Transverse colon (tissue), 4 donors: ENCODE measurements at regions not wholly inside any gene's neighbourhood (a gene's known extent, or its start where the extent isn't known, plus 50 kb on each side); places are given as distances from the start of the nearest gene placed in this dataset.

Experiments
- DNase-seq: peaks from one replicate; pipeline ENCODE4 v3.0.0-alpha.2; 2019
- H3K27ac ChIP-seq, 4 donors: fragments of 200-600 bp; sonication (generic); 2 replicates each; pipeline ENCODE4 v1.5.1; 2016 to 2018; ENCODE audit warnings: inconsistent platforms in 4 of 4
- H3K27me3 ChIP-seq: fragments of 200-600 bp; sonication (generic); 2 replicates; pipeline ENCODE4 v1.5.1; 2017; ENCODE audit warnings: inconsistent platforms
- H3K36me3 ChIP-seq, 4 donors: fragments of 200-600 bp; sonication (generic); 2 replicates each; pipeline ENCODE4 v1.5.1; 2017 to 2019; ENCODE audit warnings: inconsistent platforms in 4 of 4
- H3K4me1 ChIP-seq, 4 donors: fragments of 200-600 bp; sonication (generic); 2 replicates each; pipeline ENCODE4 v1.5.1; 2017 to 2020; ENCODE audit warnings: inconsistent platforms in 4 of 4
- H3K4me3 ChIP-seq, 4 donors: fragments of 200-600 bp; sonication (generic); 1 replicate in 1 of 4; 2 replicates in 3 of 4; pipeline versions ENCODE4 v1.5.1 to v1.6.1; 2017 to 2019; ENCODE audit warnings: inconsistent platforms in 4 of 4
- H3K9me3 ChIP-seq, 2 donors: fragments of 200-600 bp; sonication (generic); 2 replicates each; pipeline ENCODE4 v1.5.1; 2017 to 2019; ENCODE audit warnings: inconsistent platforms in 2 of 2
- CTCF ChIP-seq, 5 experiments: fragments of 200-600 bp in 3 of 5; fragments of 450-650 bp in 2 of 5; sonication (generic) in 3 of 5; IDR thresholded peaks; 1 replicate in 2 of 5; 2 replicates in 3 of 5; pipeline ENCODE4 v1.5.1; 2016 to 2017; ENCODE audit warnings: antibody characterized with exemption in 5 of 5, inconsistent platforms in 3 of 5, mild to moderate bottlenecking in 2 of 5, moderate library complexity in 1 of 5
- EP300 ChIP-seq: sonication (generic); formaldehyde crosslinking; IDR thresholded peaks from one replicate; pipeline ENCODE4 v1.6.1; 2017; ENCODE audit warnings: antibody characterized with exemption, low read depth
- POLR2A ChIP-seq: fragments of 450-650 bp; IDR thresholded peaks from one replicate; pipeline ENCODE4 v1.6.1; 2016; ENCODE audit warnings: antibody characterized with exemption, mild to moderate bottlenecking, moderate library complexity
- POLR2AphosphoS5 ChIP-seq, 3 donors: sonication (generic); formaldehyde crosslinking; IDR thresholded peaks; one replicate each; pipeline ENCODE4 v1.6.1; 2016; ENCODE audit warnings: antibody characterized with exemption in 3 of 3
- WGBS, 2 donors: methylation state at CpG; one replicate each; pipeline ENCODE4 v1.1.5; 2018; ENCODE audit warnings: low coverage in 1 of 2; 5-methylcytosine and 5-hydroxymethylcytosine counted together
- in situ Hi-C, 4 donors: fragments of 200-750 bp; cut with MboI; loops; one replicate each; pipeline versions ENCODE4 v1.15.0 to v1.15.1; 2017; ENCODE audit warnings: low sequenced_read_pairs in 3 of 4, low pct_ligation_motif_present in 1 of 4, low pct_unique_long_range_greater_than_20kb in 1 of 4
- intact Hi-C: fragments of 100-400 bp; cut with DNase I; formaldehyde crosslinking; loops from one replicate; pipeline ENCODE4 v1.15.1; 2023; ENCODE audit warnings: low total_unique reads

GRCh38 chr2:209358992-209359391 is 64.9 kb upstream of the MAP2 start:
- no peak for TF ChIP-seq EP300
- no peak for TF ChIP-seq POLR2AphosphoS5 (IDR thresholded peaks at IDR 0.05)
- TF ChIP-seq CTCF (IDR thresholded peaks at IDR 0.05), result no peak
- TF ChIP-seq POLR2A, result no peak
- H3K36me3 ChIP-seq, result no peaks in the 10 kb centered on the region
- DNase-seq, result no peak
- in situ Hi-C loops (no loop called here), intact Hi-C loops (no loop called here)
- no peak overlapping the region for H3K4me3 ChIP-seq
- no peaks in the 10 kb centered on the region for H3K9me3 ChIP-seq
- no peak overlapping the region for H3K27ac ChIP-seq
- 68 to 81% methylated on average over 2 of the region's 2 CpGs for WGBS, 2 donors
- H3K27me3 ChIP-seq, result no peaks in the 10 kb centered on the region
- no peaks in the 10 kb centered on the region for H3K4me1 ChIP-seq

- Histone ChIP-seq H3K27me3 (no peaks in the 10 kb centered on the region), H3K4me3 (no peak overlapping the region), H3K36me3 (no peaks in the 10 kb centered on the region), H3K27ac (no peak overlapping the region), H3K9me3 (no peaks in the 10 kb centered on the region), H3K4me1 (no peaks in the 10 kb centered on the region)
- in situ Hi-C loops (no loop called here), intact Hi-C loops (no loop called here)
- DNase-seq, result no peak
- 90 to 100% methylated on average over 1 of the region's 1 CpG for WGBS, 2 donors
- TF ChIP-seq CTCF (IDR thresholded peaks at IDR 0.05) (no peak), POLR2AphosphoS5 (IDR thresholded peaks at IDR 0.05) (no peak), EP300 (no peak), POLR2A (no peak)
These were observed 56.6 kb upstream of the MAP2 start for GRCh38 chr2:209367075-209367747.

GRCh38 chr2:209368406-209368805 is 55.4 kb upstream of the MAP2 start:
- Histone ChIP-seq H3K36me3 (no peaks in the 10 kb centered on the region), H3K27ac (no peak overlapping the region), H3K4me1 (no peaks in the 10 kb centered on the region), H3K4me3 (no peak overlapping the region), H3K27me3 (no peaks in the 10 kb centered on the region), H3K9me3 (no peaks in the 10 kb centered on the region)
- no peak for TF ChIP-seq POLR2A
- TF ChIP-seq POLR2AphosphoS5 (IDR thresholded peaks at IDR 0.05), result no peak
- TF ChIP-seq CTCF (IDR thresholded peaks at IDR 0.05), result no peak
- no peak for TF ChIP-seq EP300
- 0 to 20% methylated on average over 2 of the region's 2 CpGs for WGBS, 2 donors
- DNase-seq, result no peak
- in situ Hi-C loops, result no loop called here
- intact Hi-C loops, result no loop called here

GRCh38 chr2:209368914-209369313 is 54.9 kb upstream of the MAP2 start:
- 28% methylated on average over 5 of the region's 5 CpGs; no CpG with 5 or more reads in 1 of the 2 donors for WGBS, 2 donors
- TF ChIP-seq CTCF (IDR thresholded peaks at IDR 0.05), result no peak
- TF ChIP-seq POLR2AphosphoS5 (IDR thresholded peaks at IDR 0.05), result no peak
- TF ChIP-seq POLR2A, result no peak
- no peak for TF ChIP-seq EP300

More at GRCh38 chr2:209368914-209369313, 54.9 kb upstream of the MAP2 start:
- peak; percentile 48 for DNase-seq
- Histone ChIP-seq H3K27ac (no peak overlapping the region), H3K27me3 (no peaks in the 10 kb centered on the region), H3K9me3 (no peaks in the 10 kb centered on the region), H3K4me1 (no peaks in the 10 kb centered on the region), H3K36me3 (no peaks in the 10 kb centered on the region), H3K4me3 (no peak overlapping the region)
- intact Hi-C loops, result no loop called here
- in situ Hi-C loops, result no loop called here
